Hematopoietic multipotent progenitor cell treated with erythropoietin and hydrocortisone succinate and interleukin-3 and kit ligand, for 17 days (in vitro differentiated cells): ENCODE measurements at regions not wholly inside any gene's neighbourhood (a gene's known extent, or its start where the extent isn't known, plus 50 kb on each side); places are given as distances from the start of the nearest gene placed in this dataset.
"Not testable (repeated sequence)": the region's sequence is repeated elsewhere in the genome, so short reads cannot be mapped to it uniquely, and the experiment has no call there.

Experiments
- DNase-seq: peaks from one replicate; pipeline ENCODE4 v3.0.0-alpha.2; 2015; ENCODE audit warnings: low spot score

GRCh38 chr21:15278279-15278678 lies 213.5 kb upstream of the NRIP1 start:
- DNase-seq: no peak

DNA sequence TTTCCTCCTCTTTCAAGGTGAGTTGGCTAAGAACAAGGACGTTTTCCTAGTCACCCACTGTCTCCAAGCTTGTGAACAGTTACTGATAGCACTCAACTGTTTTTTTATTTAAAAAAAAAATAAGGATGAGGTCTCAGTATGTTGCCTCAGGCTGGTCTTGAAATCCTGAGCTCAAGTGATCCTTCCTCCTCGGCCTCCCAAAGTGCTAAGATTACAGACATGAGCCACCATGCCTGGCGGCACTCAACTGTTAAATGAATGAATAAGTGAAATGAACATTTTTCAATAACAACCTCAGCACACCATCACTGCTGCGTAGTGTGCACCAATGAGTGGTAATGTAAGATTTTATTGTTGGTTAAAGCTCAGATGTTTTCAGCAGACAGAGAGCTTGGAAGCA lies 214.1 kb upstream of the NRIP1 start:
- DNase-seq: no peak

DNA sequence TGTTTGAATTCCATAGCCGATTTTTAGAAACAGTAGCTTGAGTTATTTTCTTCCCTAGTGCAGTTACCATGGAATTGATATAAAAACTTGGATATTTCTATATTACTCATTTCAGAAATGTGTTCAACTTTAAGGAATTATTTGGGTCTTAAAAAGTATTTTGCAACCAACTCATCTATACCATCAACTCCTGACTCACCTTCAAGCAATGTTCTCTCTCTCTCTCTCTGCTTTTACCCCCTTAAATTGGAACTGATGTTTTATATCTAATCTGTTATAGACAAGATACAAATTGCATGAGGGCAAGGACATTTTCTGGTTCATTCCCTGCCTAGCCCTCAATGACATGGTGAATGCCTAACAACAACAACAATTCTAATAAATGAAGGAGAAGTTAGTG lies 214.7 kb upstream of the NRIP1 start:
- DNase-seq: no peak

GRCh38 chr21:15281714-15282113 lies 216.9 kb upstream of the NRIP1 start:
- DNase-seq: no peak

- DNase-seq: no peak
Observed at GRCh38 chr21:15282665-15283064, 217.9 kb upstream of the NRIP1 start.

DNA sequence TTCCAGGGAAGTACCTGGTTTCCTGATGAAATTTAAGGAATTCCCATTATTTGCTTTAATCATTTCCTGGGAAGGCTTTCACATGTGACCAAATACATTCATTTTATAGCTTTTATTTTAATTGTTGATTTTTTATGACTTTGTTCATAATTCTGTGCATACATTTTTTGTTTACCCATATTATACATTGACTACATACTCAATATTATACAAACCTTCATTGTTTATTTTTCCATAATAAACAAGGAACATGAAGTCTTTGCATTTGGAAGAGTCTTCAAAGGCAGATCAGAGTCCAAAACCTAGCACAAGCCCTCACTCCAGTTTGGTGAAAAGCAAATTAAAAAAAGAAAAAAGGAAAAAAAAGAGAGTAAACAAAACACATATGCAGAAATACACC lies 218.3 kb upstream of the NRIP1 start:
- no peak for DNase-seq

DNA sequence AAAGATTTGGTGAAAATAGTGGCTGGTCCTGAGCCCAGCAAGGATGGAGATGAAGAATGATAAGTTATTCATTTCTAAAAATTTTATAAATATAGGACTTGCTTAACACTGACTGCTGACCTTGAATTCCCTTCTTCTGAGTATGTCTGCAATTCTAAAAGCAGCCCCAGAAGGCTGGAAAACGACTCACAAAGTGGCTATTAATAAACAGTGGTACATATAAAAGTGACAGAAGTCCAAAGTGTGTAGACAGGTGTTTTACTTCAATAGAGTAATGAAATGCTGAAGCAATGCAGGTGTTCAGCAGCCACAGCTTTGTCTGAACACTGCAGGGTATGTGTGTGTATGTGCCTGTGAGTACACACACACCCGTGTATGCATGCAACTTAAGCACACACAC lies 219.0 kb upstream of the NRIP1 start:
- no peak for DNase-seq

- DNase-seq: no peak
Observed at GRCh38 chr21:15285556-15285955, 220.8 kb upstream of the NRIP1 start.

DNA sequence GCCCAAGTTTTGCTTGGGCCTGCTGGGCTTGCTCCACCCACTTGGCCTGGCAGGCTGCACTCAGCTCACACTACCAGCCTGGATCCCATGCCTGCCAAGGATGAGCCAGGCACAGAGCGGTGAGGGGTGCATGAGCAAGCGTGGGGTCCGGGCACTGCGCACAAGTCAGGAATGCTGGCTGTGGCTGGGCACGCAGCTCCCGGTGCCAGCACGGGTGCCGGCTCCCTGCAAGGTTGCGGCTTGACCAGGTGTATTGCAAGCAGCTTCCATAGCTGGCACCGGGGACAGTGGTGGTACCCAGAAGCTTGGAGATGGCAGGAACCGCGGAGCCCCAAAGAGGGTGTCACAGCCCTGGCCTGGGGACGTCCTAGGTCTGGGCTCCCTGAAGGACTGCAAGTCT lies 224.4 kb upstream of the NRIP1 start:
- no peak for DNase-seq

GRCh38 chr21:15289896-15290841 lies 225.4 kb upstream of the NRIP1 start:
- no peak for DNase-seq

- DNase-seq: no peak
Observed at GRCh38 chr21:15291621-15292266, 226.9 kb upstream of the NRIP1 start.

DNA sequence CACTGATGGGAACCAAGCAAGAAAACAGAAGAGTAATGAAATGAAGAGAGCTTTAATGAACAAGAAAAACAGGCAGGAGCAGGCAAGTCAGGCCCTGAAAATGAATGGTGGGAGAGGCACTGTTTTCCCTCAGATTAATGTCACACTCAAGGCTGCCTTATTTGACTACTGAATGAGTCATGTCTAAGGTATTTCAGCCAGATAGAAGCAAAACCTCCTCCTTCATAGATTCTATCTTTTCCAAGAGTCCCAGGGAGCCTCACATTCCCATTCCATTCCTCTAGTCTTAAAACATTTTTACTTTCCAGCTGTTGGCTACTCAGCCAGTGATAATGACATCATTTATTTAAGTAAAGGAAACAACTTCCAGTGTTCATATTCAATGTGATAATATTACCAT lies 228.4 kb upstream of the NRIP1 start:
- DNase-seq: no peak

- DNase-seq: no peak
Observed at GRCh38 chr21:15295875-15296274, 231.1 kb upstream of the NRIP1 start.

- no peak for DNase-seq
Observed at GRCh38 chr21:15297824-15298223, 233.0 kb upstream of the NRIP1 start.

GRCh38 chr21:15298306-15298705 lies 233.5 kb upstream of the NRIP1 start:
- DNase-seq: no peak

GRCh38 chr21:15298755-15299154 lies 234.0 kb upstream of the NRIP1 start:
- DNase-seq: not testable (repeated sequence)

- DNase-seq: no peak
Observed at GRCh38 chr21:15300131-15300530, 235.3 kb upstream of the NRIP1 start.

GRCh38 chr21:15301014-15301413 lies 236.2 kb upstream of the NRIP1 start:
- no peak for DNase-seq

GRCh38 chr21:15301736-15302135 lies 236.9 kb upstream of the NRIP1 start:
- DNase-seq: no peak

- DNase-seq: no peak
Observed at GRCh38 chr21:15306271-15306670, 241.5 kb upstream of the NRIP1 start.

DNA sequence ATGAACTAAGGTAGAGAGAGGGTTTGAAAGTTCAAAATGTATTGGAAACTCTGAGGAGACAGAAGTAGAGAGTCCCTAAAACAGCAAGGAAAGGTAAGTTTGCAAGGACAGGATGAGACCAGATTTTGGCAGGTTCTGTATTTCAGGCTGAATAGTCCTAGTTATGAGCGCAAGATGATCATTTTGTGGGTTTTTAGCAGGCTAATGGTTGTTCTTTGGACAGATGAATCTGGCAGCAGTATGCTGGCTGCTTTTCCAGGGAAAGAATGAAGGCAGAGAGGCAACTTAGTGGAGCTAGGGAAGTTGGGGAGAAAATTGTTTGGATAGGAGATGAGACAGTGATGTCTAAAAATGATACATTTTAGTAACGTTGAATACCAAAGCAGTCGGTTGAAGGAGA lies 243.5 kb upstream of the NRIP1 start:
- DNase-seq: no peak

GRCh38 chr21:15309022-15309590 lies 244.3 kb upstream of the NRIP1 start:
- no peak for DNase-seq

- no peak for DNase-seq
Observed at GRCh38 chr21:15309721-15310120, 244.9 kb upstream of the NRIP1 start.
